Endothelial cell of umbilical vein (primary cell): ENCODE measurements at regions not wholly inside any gene's neighbourhood (a gene's known extent, or its start where the extent isn't known, plus 50 kb on each side); places are given as distances from the start of the nearest gene placed in this dataset.

Source experiments
- BruUV-seq: library from RNA; stranded (reverse); fragments of 400-500 nt; replicated peaks from 2 replicates; lab custom pipeline; 2021; lab: Mats Ljungman, UMichigan
- CTCF ChIA-PET: fragments of 300-600, 350-600 bp; sonication (Branson Sonifier 250); formaldehyde crosslinking; loops from one replicate; lab custom pipeline; 2021; ENCODE audit warnings: antibody characterized with exemption, inconsistent platforms; lab: Charles Lee
- POLR2A ChIA-PET: fragments of 300-600, 350-600 bp; sonication (Branson Sonifier 250); formaldehyde crosslinking; loops from one replicate; lab custom pipeline; 2021; ENCODE audit warnings: antibody characterized with exemption, inconsistent platforms; lab: Charles Lee
- DNase-seq: peaks from one replicate; pipeline ENCODE4 v3.0.0-alpha.2; 2011; ENCODE audit warnings: low read depth, low spot score
- FAIRE-seq: peaks from 2 replicates; lab custom pipeline; 2011; peaks lifted over from hg19 to GRCh38; lab: Jason Lieb, UNC
- H2AFZ ChIP-seq: 2 replicates; pipeline ENCODE4 v1.6.0; 2012; ENCODE audit warnings: low read depth, low read length, control low read depth, inconsistent platforms
- H3K27ac ChIP-seq: 2 replicates; pipeline ENCODE4 v1.5.1; 2011; ENCODE audit warnings: low read depth, mild to moderate bottlenecking, control low read depth, low read length, moderate library complexity; ENCODE audit not compliant: insufficient read depth
- H3K27me3 ChIP-seq, 2 experiments: 2 replicates each; pipeline versions ENCODE4 v1.6.0 to v1.6.1; 2011; ENCODE audit warnings: low read length in 2 of 2, mixed read lengths in 1 of 2; ENCODE audit not compliant: control insufficient read depth in 2 of 2, insufficient read depth in 2 of 2
- H3K36me3 ChIP-seq, 2 experiments: 2 replicates in 1 of 2; 3 replicates in 1 of 2; pipeline ENCODE4 v1.5.1; 2011; ENCODE audit warnings: low read length in 2 of 2, mild to moderate bottlenecking in 1 of 2, moderate library complexity in 1 of 2; ENCODE audit not compliant: control insufficient read depth in 2 of 2, insufficient read depth in 2 of 2; ENCODE audit errors: extremely low read depth in 1 of 2
- H3K4me1 ChIP-seq: 3 replicates; pipeline ENCODE4 v1.5.1; 2011; ENCODE audit warnings: mild to moderate bottlenecking, low read length; ENCODE audit not compliant: control insufficient read depth, insufficient read depth; ENCODE audit errors: extremely low read depth
- H3K4me2 ChIP-seq: 2 replicates; pipeline ENCODE4 v1.6.1; 2011; ENCODE audit warnings: low read length, control low read depth, mixed read lengths; ENCODE audit not compliant: insufficient read depth
- H3K4me3 ChIP-seq, 3 experiments: fragments of 200-600 bp in 1 of 3; sonication (generic), shearing (Covaris generic) in 1 of 3; replicated peaks in 1 of 3; 2 replicates each; pipeline ENCODE4 v1.5.1; 2011 to 2016; ENCODE audit warnings: control low read depth in 3 of 3, low read length in 3 of 3, mild to moderate bottlenecking in 2 of 3, inconsistent platforms in 1 of 3, low read depth in 1 of 3, moderate library complexity in 1 of 3; ENCODE audit not compliant: insufficient read depth in 1 of 3
- H3K79me2 ChIP-seq: 2 replicates; pipeline ENCODE4 v1.6.0; 2012; ENCODE audit warnings: low read length, inconsistent platforms; ENCODE audit not compliant: control insufficient read depth, insufficient read depth
- H3K9ac ChIP-seq: replicated peaks from 2 replicates; pipeline ENCODE3; 2011; ENCODE audit warnings: low read length, control low read depth; ENCODE audit not compliant: insufficient read depth; ENCODE audit errors: extremely low read depth
- H3K9me1 ChIP-seq: replicated peaks from 3 replicates; pipeline ENCODE4 v1.6.0; 2011; ENCODE audit warnings: mild to moderate bottlenecking, low read length; ENCODE audit not compliant: control insufficient read depth, insufficient read depth; ENCODE audit errors: extremely low read depth
- H3K9me3 ChIP-seq: replicated peaks from 2 replicates; pipeline ENCODE4 v1.5.1; 2012; ENCODE audit warnings: low read length, inconsistent platforms; ENCODE audit not compliant: control insufficient read depth, insufficient read depth
- H4K20me1 ChIP-seq: replicated peaks from 2 replicates; pipeline ENCODE3; 2011; ENCODE audit warnings: mild to moderate bottlenecking, low read length; ENCODE audit not compliant: control insufficient read depth, insufficient read depth; ENCODE audit errors: extremely low read depth
- CTCF ChIP-seq, 2 donors: IDR thresholded peaks; 1 replicate in 1 of 2; 2 replicates in 1 of 2; pipeline ENCODE4 v1.5.1; 2011; ENCODE audit warnings: low read length in 2 of 2, mild to moderate bottlenecking in 2 of 2, moderate library complexity in 2 of 2, control low read depth in 1 of 2, inconsistent platforms in 1 of 2, low read depth in 1 of 2; ENCODE audit not compliant: insufficient read depth in 1 of 2; ENCODE audit errors: extremely low read depth in 1 of 2
- EZH2 ChIP-seq: IDR thresholded peaks from 2 replicates; pipeline ENCODE4 v1.6.1; 2012; ENCODE audit warnings: borderline replicate concordance, low read depth, mild to moderate bottlenecking, moderate library complexity, low read length, inconsistent platforms; ENCODE audit not compliant: severe bottlenecking
- FOS ChIP-seq: IDR thresholded peaks from 2 replicates; pipeline ENCODE4 v1.6.1; 2011; ENCODE audit warnings: mild to moderate bottlenecking, low read length, moderate library complexity, borderline replicate concordance; ENCODE audit not compliant: insufficient read depth
- GATA2 ChIP-seq: IDR thresholded peaks from 2 replicates; pipeline ENCODE4 v1.7.0; 2011; ENCODE audit warnings: low read depth, mild to moderate bottlenecking, moderate library complexity, mixed read lengths, low read length; ENCODE audit not compliant: insufficient read length, insufficient read depth
- JUN ChIP-seq: IDR thresholded peaks from 2 replicates; pipeline ENCODE4 v1.6.1; 2011; ENCODE audit warnings: borderline replicate concordance, low read depth; ENCODE audit not compliant: insufficient read length, insufficient read depth
- MAX ChIP-seq: IDR thresholded peaks from 2 replicates; pipeline ENCODE4 v1.6.1; 2011; ENCODE audit not compliant: insufficient read depth, insufficient read length
- MYC ChIP-seq: IDR thresholded peaks from one replicate; pipeline ENCODE4 v1.6.1; 2011; ENCODE audit warnings: mild to moderate bottlenecking, low read depth, low read length
- POLR2A ChIP-seq: IDR thresholded peaks from 2 replicates; pipeline ENCODE4 v1.6.1; 2012; ENCODE audit warnings: low read depth, mild to moderate bottlenecking, control low read depth, low read length
- POLR2AphosphoS5 ChIP-seq: IDR thresholded peaks from 2 replicates; pipeline ENCODE4 v1.6.1; 2012; ENCODE audit warnings: low read depth, mild to moderate bottlenecking, control low read depth, low read length, moderate library complexity; ENCODE audit not compliant: insufficient read depth
- dilution Hi-C: fragments of 300-500 bp; cut with MboI; formaldehyde crosslinking; loops from one replicate; pipeline ENCODE4 v1.15.0; 2019; ENCODE audit warnings: low sequenced_read_pairs; ENCODE audit not compliant: extremely low pct_ligation_motif_present
- intact Hi-C: fragments of 100-400 bp; cut with micrococcal nuclease; formaldehyde crosslinking; loops from one replicate; pipeline ENCODE4 v1.10.0; 2022

GRCh38 chr5:158195416-158196210 lies 336.7 kb upstream of the CLINT1 start:
- ChIA-PET CTCF (no interaction called here), POLR2A (no interaction called here)
- Histone ChIP-seq H3K27me3 (no peaks in the 10 kb centered on the region), H2AFZ (no peak overlapping the region), H3K4me1 (no peaks in the 10 kb centered on the region), H3K9me3 (no peaks in the 10 kb centered on the region), H3K9ac (no peak overlapping the region), H4K20me1 (no peaks in the 10 kb centered on the region), H3K9me1 (no peaks in the 10 kb centered on the region), H3K79me2 (no peaks in the 10 kb centered on the region), H3K4me2 (no peak overlapping the region), H3K36me3 (no peaks in the 10 kb centered on the region), H3K27ac (no peak overlapping the region), H3K4me3 (no peak overlapping the region)
- no peak for TF ChIP-seq GATA2
- TF ChIP-seq EZH2, result no peak
- TF ChIP-seq FOS, result no peak
- TF ChIP-seq POLR2A, result no peak
- no peak for TF ChIP-seq CTCF (IDR thresholded peaks at IDR 0.05; ENCODE audit: extremely low read depth in 1 of 2, insufficient read depth in 1 of 2, low read depth in 1 of 2, low read length in 2 of 2)
- TF ChIP-seq MAX, result no peak
- no peak for TF ChIP-seq JUN
- TF ChIP-seq MYC, result no peak
- no peak for TF ChIP-seq POLR2AphosphoS5
- DNase-seq (no peak), FAIRE-seq (no peak)
- intact Hi-C loops, result no loop called here
- BruUV-seq, result no TSS peak
- dilution Hi-C loops, result no loop called here
